NCI-H2107 (cell line): ENCODE measurements at regions not wholly inside any gene's neighbourhood (a gene's known extent, or its start where the extent isn't known, plus 50 kb on each side); places are given as distances from the start of the nearest gene placed in this dataset.
"Not testable (repeated sequence)": the region's sequence is repeated elsewhere in the genome, so short reads cannot be mapped to it uniquely, and the experiment has no call there.

Experiments
- DNase-seq: peaks from one replicate; lab custom pipeline; 2025; lab: John Stamatoyannopoulos, UW

DNA sequence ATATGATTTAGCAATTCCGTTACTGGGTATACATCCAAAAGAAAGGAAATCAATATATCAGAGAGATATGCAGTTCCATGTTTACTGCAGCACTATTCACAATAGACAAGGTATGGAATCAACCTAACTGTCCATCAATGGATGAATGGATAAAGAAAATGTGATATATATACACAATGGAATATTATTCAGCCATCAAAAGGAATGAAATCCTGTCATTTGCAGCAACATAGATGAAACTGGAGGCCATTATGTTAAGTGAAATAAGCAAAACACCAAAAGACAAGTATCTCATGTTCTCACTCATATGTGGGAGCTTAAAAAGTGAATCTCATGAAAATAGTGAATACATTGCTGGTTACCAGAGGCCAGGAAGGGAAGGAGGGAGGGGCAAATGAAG is 390.8 kb downstream of the ZFHX3 start:
- DNase-seq: no peak

DNA sequence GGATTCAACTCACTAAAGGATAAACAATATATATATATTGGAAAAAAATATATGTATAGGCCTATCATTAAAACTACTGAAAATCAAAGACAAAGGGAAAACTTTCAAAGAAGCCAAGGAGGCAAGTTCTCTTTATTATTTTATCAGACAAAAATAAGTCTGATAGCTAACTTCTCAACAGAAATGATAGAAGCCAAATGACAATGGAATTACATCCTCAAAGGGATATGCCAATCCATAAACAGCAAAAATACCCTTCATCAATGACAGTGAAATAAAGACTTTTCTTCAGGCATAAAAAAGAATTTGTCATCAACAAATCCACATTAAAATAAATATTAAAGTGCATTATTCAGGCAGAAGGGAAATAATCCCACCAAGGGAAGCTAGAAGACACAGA is 393.4 kb downstream of the ZFHX3 start:
- no peak for DNase-seq

DNA sequence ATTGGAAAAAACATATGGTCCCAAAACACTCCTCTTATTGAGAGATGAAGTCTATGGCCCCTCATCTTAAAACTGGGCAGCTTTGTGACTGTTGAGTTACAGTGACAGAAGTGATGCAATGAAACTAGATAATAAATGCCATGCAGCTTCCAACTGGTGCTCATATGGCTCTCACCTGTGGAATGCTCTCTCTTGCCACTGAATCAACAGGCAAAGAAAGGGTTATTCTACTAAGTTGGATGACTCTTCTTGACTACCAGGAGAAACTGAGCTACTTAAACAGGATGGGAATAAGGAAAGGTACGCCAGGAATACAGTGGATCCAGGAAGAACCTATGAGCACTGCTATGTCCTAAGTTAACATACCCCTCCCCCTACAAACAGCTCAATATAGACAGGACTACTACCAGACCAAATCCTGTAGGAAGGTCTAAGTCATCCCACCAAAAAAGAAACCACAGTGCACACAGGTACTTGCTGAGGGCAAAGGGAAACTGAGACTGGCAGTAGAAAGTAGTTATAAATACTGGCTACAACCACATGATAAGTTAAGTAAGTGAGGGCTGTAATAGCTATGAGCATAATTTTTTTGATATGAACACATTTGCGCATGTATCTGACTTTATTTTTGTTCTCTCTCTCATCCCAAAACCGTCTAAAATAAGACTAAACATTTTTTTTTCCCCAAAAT is 398.5 kb downstream of the ZFHX3 start:
- DNase-seq: no peak

DNA sequence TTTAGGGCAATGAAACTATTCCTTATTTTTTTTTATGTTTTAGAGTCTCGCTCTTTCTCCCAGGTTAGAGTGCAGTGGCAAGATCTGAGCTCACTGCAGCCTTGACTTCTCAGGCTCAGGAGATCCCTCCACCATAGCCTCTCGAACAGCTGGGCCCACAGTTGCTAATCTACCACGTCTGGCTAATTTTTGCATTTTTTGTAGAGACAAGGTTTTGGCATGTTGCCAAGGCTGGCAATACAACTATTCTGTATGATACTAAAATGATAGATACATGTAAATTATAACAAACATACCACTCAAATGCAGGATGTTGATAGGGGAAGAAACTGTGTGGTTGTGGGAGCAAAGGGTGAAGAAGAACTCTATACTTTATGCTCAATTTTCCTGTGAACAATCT is 401.3 kb downstream of the ZFHX3 start:
- no peak for DNase-seq

DNA sequence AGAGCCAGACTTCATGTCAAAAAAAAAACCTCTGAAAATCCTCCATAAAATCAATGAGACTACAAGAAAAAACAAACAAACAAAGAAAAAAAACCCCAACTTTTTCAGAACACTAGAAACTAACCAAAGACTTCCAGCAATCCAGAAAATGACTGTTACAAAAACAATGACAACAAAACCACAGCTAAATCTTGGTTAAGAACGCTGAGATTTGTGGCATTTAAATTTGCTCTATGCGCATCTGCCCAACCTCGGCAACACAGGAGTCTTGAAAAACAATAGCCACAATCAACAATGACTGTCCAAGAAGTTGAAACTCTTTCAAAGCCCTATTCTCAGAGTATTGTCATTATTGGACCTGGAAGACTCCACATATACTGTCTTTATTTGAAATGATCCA is 402.4 kb downstream of the ZFHX3 start:
- no peak for DNase-seq

DNA sequence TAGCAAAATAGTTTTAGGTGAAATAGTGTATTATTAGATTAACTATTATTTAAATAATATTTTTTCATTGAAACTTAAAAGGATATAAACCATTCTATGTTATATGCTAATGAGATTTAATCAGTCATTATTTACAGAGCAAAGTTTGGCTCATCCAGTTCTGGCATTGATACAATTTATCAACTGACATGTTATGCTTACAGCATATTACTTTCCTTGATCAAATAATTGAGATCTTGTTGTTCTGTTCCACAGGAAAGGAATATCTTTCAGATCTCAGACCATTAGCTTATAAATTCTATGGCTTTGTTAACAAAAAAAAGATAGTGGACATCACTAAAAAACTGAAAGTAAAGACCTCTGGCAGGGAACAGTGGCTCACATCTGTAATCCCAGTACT is 403.0 kb downstream of the ZFHX3 start:
- DNase-seq: no peak

DNA sequence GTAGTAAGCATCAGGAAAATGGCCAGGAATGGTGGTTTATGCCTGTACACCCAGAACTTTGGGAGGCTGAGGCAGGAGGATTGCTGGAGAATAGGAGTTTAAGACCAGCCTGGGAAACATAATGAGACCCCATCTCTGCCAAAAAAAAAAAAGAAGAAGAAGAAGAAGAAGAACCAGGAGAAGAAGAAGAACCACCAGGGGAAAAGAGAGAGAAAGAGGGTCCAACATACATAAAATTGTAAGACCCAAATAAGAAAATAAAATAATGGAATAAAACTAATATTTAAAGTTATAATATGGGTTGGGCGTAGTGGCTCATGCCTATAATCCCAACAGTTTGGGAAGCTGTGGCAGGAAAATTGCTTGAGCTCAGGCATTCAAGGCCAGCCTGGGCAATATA is 408.4 kb downstream of the ZFHX3 start:
- DNase-seq: no peak

DNA sequence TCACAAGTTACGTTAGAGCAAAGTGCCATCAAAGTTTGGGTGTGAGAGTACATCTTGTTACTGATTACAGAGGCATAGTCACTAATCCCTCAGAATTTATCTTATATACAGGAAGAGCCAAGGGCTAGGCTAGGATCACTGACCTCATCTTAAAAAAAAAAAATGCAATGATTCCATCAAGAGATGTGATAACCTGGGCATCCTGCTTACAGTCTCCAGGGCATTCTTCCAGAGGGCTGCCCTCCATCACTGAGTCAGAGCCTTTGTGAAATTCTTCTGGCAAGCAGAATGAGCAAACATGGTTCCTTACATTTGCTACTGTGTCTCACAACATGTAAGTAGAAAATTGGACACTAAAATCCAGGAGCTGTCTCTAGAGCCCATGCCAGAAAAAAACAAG is 410.6 kb downstream of the ZFHX3 start:
- DNase-seq: no peak

DNA sequence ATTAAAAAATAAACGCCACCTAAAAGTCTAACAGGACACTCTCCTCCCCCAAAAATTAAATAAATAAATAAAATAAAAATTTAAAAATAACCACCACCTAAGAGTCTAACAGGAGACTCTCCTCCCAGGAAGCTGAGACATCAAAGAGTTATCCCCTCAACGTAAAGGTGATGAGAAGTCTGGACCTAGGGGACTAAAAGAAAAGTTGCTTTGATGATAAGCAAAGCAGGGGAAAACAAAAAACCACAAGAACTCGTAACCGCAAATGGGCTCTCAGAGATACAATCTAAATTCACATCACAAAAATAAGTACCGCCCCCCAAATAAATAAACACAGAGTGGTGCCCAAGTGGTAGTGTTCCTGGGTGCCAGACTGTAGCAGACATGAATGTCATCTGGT is 412.2 kb downstream of the ZFHX3 start:
- DNase-seq: no peak

DNA sequence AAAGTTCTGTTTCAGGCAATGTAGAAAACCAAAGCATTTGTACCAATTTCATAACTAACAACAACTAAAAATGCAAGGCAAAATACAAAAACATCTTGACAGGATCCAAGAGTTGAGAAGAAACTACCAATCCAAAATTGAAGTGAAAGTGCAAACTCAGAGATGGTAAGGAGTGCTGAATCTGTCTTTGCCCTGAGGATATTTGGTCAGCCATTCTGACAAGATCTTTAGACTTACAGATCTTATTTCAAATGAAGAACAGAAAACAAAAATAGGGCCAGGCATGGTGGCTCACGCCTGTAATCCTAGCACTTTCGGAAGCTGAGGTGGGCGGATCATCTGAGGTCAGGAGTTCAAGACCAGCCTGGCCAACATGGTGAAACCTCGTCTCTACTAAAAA is 412.8 kb downstream of the ZFHX3 start:
- DNase-seq: no peak

- not testable (repeated sequence) for DNase-seq
Observed at GRCh38 chr16:72627182-72627896, 420.6 kb downstream of the ZFHX3 start.

DNA sequence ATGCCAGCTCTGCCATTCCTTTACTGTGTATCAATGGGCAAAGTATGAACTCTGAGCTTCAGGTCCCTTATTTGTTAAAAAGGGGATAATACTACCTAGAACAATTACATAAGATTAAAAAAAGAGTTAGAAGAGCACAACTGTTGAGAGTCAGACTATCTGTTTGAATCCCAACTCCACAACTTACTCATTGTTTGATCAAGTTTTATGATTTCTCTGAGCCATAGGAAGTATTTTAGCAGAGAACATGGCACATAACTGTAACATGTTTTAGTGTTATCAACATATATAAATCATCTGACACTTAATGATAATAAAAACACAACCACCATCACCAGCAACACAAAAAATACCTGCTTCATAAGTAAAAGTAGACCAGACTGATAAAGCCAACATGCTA is 421.3 kb downstream of the ZFHX3 start:
- no peak for DNase-seq

DNA sequence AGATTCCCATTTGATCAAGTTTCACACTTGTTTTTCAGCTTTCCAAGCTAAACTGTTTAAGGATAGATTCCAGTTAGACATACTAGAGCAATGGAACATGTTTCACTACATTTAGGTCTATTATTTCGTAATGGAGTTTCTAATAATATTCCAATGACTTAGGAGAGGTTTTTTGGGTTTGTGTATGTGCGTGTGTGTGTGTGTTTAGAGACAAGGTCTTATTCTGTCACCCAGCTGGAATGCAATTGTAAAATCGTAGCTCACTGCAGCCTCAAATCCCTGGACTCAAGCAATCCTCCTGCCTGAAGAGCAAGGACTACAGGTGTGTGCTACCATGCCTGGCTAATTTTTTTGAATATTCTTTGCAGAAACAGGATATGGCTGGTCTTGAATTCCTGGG is 426.3 kb downstream of the ZFHX3 start:
- no peak for DNase-seq

DNA sequence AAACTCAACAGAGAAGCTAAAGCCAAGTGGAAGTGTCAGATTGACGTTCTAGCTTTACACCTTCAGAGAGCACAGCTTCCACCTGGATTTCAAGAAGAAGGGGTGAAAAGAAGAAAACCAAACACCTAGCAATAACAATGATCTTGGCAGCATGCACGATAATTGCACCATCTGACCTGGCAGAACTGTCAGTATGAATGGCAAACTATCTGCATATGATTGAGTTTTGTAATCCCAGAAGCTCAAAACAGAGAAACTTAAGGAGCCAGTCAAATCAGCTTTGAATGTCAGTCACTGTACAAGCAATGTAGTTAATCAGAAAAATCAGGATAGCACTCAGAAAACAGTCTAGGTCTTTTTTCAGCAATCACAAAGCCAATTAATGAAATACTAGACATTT is 427.1 kb downstream of the ZFHX3 start:
- DNase-seq: no peak

DNA sequence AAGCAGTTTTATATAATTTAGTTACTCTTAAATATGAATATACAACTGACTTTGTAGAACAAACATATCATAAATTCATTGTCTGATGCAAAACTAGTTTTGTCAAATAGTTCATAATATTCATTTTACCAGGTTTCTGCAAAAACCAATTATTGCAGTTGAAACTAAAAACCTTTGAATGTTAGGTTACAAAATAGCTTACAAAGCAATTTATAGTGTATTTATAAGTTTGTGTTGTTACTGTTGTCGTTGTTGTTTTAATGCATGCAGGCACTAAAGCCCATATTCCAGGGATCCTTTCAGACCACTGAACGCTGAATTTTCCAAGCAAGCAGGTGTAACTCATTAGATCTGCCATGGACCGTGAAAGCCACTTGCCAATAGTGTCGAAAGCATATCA is 427.6 kb downstream of the ZFHX3 start:
- no peak for DNase-seq

GRCh38 chr16:72615856-72616255 is 432.1 kb downstream of the ZFHX3 start:
- DNase-seq: no peak

- no peak for DNase-seq
Observed at GRCh38 chr16:72612718-72613117, 435.2 kb downstream of the ZFHX3 start.

DNA sequence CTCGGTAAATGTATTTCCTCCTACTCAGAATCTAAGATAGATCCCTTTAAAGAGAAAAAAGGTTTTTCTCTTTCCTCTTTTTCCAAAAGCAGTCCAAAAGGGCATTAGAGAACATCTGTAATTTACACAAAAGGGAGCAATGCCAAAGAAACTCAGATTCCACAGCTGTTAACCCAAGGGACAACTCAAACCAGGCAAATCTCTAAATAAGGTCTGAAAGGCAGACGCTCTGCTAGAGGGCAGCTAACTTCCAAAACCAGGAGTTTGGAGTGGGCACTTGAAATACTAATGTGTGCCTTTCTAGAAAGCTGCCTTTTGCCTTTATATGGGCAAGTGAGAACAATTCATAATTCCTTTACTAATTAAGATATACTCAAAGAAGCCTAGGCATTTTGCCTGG is 435.7 kb downstream of the ZFHX3 start:
- no peak for DNase-seq

- DNase-seq: no peak
Observed at GRCh38 chr16:72609933-72610332, 438.0 kb upstream of the PMFBP1 start.

DNA sequence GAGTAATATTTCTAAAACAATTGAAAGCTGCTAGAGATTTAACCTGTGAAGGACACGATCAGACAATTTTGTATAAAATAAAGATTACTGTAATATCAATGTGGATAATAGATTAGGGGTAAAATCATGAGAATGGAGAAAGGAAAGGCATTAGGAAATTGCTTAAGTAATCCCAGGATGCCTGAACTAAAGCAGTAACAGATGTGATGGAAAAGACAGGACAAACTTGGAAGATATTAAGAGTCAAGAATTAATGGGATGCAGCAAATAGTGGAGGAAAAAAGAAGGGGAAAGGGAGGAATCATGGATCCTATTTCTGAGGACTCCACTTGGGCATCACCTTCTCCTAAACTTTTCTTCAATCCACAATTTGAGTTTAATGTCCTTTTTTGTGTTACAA is 437.1 kb upstream of the PMFBP1 start:
- DNase-seq: no peak

- no peak for DNase-seq
Observed at GRCh38 chr16:72604375-72604774, 432.4 kb upstream of the PMFBP1 start.

DNA sequence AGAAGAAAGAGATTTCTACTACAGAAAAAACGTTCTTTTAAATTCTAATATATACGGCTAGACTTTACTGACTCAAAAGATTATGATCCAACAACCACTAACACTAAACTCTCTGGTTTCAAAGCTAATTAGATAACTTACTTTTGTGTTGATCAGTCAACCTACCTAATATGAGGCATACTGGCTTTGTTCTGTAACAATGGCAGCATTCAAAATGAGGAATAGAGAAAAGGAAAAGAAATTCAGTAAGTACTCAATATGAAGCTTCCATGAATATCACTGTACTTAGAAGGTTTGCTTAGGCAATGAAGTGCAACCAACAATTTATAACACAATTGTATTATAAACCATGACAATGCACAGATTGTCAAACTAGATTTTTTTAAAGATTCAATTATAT is 430.5 kb upstream of the PMFBP1 start:
- no peak for DNase-seq

- DNase-seq: no peak
Observed at GRCh38 chr16:72598696-72599095, 426.7 kb upstream of the PMFBP1 start.

DNA sequence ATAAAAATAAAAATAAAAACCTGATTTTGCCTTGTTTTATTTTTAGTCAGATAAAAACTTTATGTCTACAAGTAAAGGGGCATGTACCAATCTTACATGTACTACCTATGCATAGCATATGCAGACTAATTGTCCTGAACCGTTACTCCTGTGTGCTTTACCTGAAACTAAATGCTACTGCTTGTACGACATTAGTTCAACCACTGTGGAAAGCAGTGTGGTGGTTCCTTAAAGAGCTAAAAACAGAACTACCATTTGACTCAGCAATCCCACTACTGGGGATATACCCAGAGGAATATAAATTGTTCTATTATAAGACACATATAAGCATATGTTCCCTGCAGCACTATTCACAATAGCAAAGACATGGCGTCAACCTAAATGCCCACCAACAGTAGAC is 426.0 kb upstream of the PMFBP1 start:
- DNase-seq: no peak
